K562 (cell line): ENCODE measurements at regions not wholly inside any gene's neighbourhood (a gene's known extent, or its start where the extent isn't known, plus 50 kb on each side); places are given as distances from the start of the nearest gene placed in this dataset.

Experiments
- ATAC-seq: fragments of 200-7000 bp; cut with Tn5 transposase; 3 replicates; pipeline ENCODE4 v1.9.1; 2020; ENCODE audit warnings: moderate library complexity
- BruUV-seq: library from RNA; stranded (reverse); fragments of 400-500 nt; replicated peaks from 2 replicates; lab custom pipeline; 2021; lab: Mats Ljungman, UMichigan
- CTCF ChIA-PET: fragments of 300-600 bp; formaldehyde crosslinking; extraction: SDS; loops from one replicate; lab custom pipeline; 2021; ENCODE audit warnings: low intra/inter-chr PET ratio; lab: Yijun Ruan, JAX
- POLR2A ChIA-PET: fragments of 300-600, 350-650 bp; sonication (Branson Sonifier 250); formaldehyde crosslinking; extraction: SDS; loops from one replicate; lab custom pipeline; 2021; ENCODE audit warnings: antibody characterized with exemption, inconsistent platforms; lab: Yijun Ruan, JAX
- DNase-seq, 4 experiments: peaks; one replicate each; pipeline versions ENCODE4 v3.0.0 to v3.0.0-alpha.2; 2011 to 2018; ENCODE audit warnings: low spot score in 3 of 4, mixed read lengths in 3 of 4; ENCODE audit errors: extremely low read depth in 1 of 4
- FAIRE-seq: peaks from 2 replicates; lab custom pipeline; 2011; peaks lifted over from hg19 to GRCh38; lab: Jason Lieb, UNC
- H2AFZ ChIP-seq: 2 replicates; pipeline ENCODE4 v1.6.0; 2011; ENCODE audit warnings: low read depth, low read length, control low read depth, inconsistent platforms
- H3K27ac ChIP-seq: fragments of 200-600 bp; 3 replicates; pipeline ENCODE4 v1.8.0; 2011; ENCODE audit warnings: low read depth, mild to moderate bottlenecking, control low read depth, inconsistent platforms, low read length, moderate library complexity, mixed read lengths; ENCODE audit errors: extremely low read depth
- H3K27me3 ChIP-seq, 2 experiments: fragments of 300-600 bp in 1 of 2; 2 replicates in 1 of 2; 3 replicates in 1 of 2; pipeline versions ENCODE4 v1.6.0 to v1.8.0; 2011; ENCODE audit warnings: inconsistent platforms in 2 of 2, low read length in 2 of 2, mild to moderate bottlenecking in 1 of 2, mixed read lengths in 1 of 2, moderate library complexity in 1 of 2; ENCODE audit not compliant: control insufficient read depth in 2 of 2, insufficient read depth in 2 of 2
- H3K36me3 ChIP-seq: fragments of 300-600 bp; 3 replicates; pipeline ENCODE4 v1.8.0; 2011; ENCODE audit warnings: mild to moderate bottlenecking, low read length, inconsistent platforms; ENCODE audit not compliant: control insufficient read depth, insufficient read depth
- H3K4me1 ChIP-seq, 2 experiments: fragments of 200-600 bp in 1 of 2; replicated peaks in 1 of 2; 2 replicates in 1 of 2; 3 replicates in 1 of 2; pipeline versions ENCODE4 v1.5.1 to v1.8.0; 2011; ENCODE audit warnings: inconsistent platforms in 2 of 2, low read length in 2 of 2, mild to moderate bottlenecking in 1 of 2, mixed read lengths in 1 of 2, moderate library complexity in 1 of 2; ENCODE audit not compliant: control insufficient read depth in 2 of 2, insufficient read depth in 2 of 2
- H3K4me2 ChIP-seq: 2 replicates; pipeline ENCODE4 v1.6.1; 2011; ENCODE audit warnings: low read length, control low read depth, inconsistent platforms, mixed read lengths; ENCODE audit not compliant: insufficient read depth
- H3K4me3 ChIP-seq: fragments of 200-600 bp; sonication (generic), shearing (Covaris generic); 2 replicates; pipeline ENCODE4 v1.5.1; 2016; ENCODE audit warnings: control low read depth, inconsistent platforms
- H3K79me2 ChIP-seq: fragments of 200-600 bp; 3 replicates; pipeline ENCODE4 v1.8.0; 2011; ENCODE audit warnings: low read length, inconsistent platforms; ENCODE audit not compliant: control insufficient read depth, insufficient read depth
- H3K9ac ChIP-seq, 2 experiments: 2 replicates each; pipeline versions ENCODE4 v1.6.0 to v1.6.1; 2011; ENCODE audit warnings: low read depth in 2 of 2, low read length in 2 of 2, control low read depth in 1 of 2, inconsistent platforms in 1 of 2, mild to moderate bottlenecking in 1 of 2, mixed read lengths in 1 of 2; ENCODE audit not compliant: insufficient read depth in 1 of 2
- H3K9me1 ChIP-seq: one replicate; pipeline ENCODE4 v1.6.0; 2011; ENCODE audit warnings: inconsistent platforms, mild to moderate bottlenecking, low read length, moderate library complexity; ENCODE audit not compliant: control insufficient read depth, insufficient read depth
- H3K9me3 ChIP-seq: replicated peaks from 2 replicates; pipeline ENCODE4 v1.5.1; 2011; ENCODE audit warnings: low read depth, low read length, inconsistent platforms; ENCODE audit not compliant: control insufficient read depth, insufficient read depth
- H4K20me1 ChIP-seq: replicated peaks from 2 replicates; pipeline ENCODE4 v1.6.1; 2011; ENCODE audit warnings: low read length, inconsistent platforms, mixed read lengths; ENCODE audit not compliant: control insufficient read depth, insufficient read depth
- HDGF ChIP-seq: fragments of 450-650 bp; IDR thresholded peaks from 2 replicates; pipeline ENCODE4 v1.6.1; 2016
- NCOR1 ChIP-seq: fragments of 450-650 bp; IDR thresholded peaks from 2 replicates; pipeline ENCODE4 v1.6.1; 2016; ENCODE audit warnings: mild to moderate bottlenecking, moderate library complexity
- SP1 ChIP-seq: sonication (generic); formaldehyde crosslinking; IDR thresholded peaks from 2 replicates; pipeline ENCODE4 v1.8.1; 2022; ENCODE audit warnings: mild to moderate bottlenecking, missing genetic modification reagents
- WGBS: fragments of 100-300 bp; shearing (Covaris generic); methylation state at CpG from one replicate; pipeline ENCODE4 v1.1.6; 2016; ENCODE audit warnings: low coverage, mixed read lengths; ENCODE audit not compliant: insufficient coverage; ENCODE audit errors: missing lambda C conversion rate; 5-methylcytosine and 5-hydroxymethylcytosine counted together
- in situ Hi-C: fragments of 300-500 bp; cut with MboI; formaldehyde crosslinking; loops from 4 replicates; pipeline ENCODE4 v1.15.0; 2018; ENCODE audit warnings: inconsistent platforms, mixed read lengths
- intact Hi-C: fragments of 100-400 bp; cut with micrococcal nuclease; formaldehyde crosslinking; loops from 2 replicates; pipeline ENCODE4 v1.14.2; 2022
- TF ChIP-seq, protein P1 (sequence below): sonication (generic); formaldehyde crosslinking; IDR thresholded peaks from 2 replicates; pipeline ENCODE4 v1.8.1; 2023; ENCODE audit warnings: mild to moderate bottlenecking, missing genetic modification reagents
- TF ChIP-seq, protein P2 (sequence below): fragments of 450-650 bp; IDR thresholded peaks from 2 replicates; pipeline ENCODE4 v1.6.1; 2016; ENCODE audit warnings: borderline replicate concordance

- no peaks in the 10 kb centered on the region for H4K20me1 ChIP-seq
- H3K79me2 ChIP-seq, result no peaks in the 10 kb centered on the region
- in situ Hi-C loops, result no loop called here
- intact Hi-C loops, result no loop called here
- no peak overlapping the region for H2AFZ ChIP-seq
- FAIRE-seq (no peak), ATAC-seq (no peak), DNase-seq (no peak)
- no peak overlapping the region for H3K4me2 ChIP-seq
- TF ChIP-seq, protein P1, sequence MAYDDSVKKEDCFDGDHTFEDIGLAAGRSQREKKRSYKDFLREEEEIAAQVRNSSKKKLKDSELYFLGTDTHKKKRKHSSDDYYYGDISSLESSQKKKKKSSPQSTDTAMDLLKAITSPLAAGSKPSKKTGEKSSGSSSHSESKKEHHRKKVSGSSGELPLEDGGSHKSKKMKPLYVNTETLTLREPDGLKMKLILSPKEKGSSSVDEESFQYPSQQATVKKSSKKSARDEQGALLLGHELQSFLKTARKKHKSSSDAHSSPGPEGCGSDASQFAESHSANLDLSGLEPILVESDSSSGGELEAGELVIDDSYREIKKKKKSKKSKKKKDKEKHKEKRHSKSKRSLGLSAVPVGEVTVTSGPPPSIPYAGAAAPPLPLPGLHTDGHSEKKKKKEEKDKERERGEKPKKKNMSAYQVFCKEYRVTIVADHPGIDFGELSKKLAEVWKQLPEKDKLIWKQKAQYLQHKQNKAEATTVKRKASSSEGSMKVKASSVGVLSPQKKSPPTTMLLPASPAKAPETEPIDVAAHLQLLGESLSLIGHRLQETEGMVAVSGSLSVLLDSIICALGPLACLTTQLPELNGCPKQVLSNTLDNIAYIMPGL (CRISPR knock-in tag), result no peak
- TF ChIP-seq, protein P2, sequence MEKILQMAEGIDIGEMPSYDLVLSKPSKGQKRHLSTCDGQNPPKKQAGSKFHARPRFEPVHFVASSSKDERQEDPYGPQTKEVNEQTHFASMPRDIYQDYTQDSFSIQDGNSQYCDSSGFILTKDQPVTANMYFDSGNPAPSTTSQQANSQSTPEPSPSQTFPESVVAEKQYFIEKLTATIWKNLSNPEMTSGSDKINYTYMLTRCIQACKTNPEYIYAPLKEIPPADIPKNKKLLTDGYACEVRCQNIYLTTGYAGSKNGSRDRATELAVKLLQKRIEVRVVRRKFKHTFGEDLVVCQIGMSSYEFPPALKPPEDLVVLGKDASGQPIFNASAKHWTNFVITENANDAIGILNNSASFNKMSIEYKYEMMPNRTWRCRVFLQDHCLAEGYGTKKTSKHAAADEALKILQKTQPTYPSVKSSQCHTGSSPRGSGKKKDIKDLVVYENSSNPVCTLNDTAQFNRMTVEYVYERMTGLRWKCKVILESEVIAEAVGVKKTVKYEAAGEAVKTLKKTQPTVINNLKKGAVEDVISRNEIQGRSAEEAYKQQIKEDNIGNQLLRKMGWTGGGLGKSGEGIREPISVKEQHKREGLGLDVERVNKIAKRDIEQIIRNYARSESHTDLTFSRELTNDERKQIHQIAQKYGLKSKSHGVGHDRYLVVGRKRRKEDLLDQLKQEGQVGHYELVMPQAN, result no peak
- no peak for TF ChIP-seq NCOR1
- no peak for TF ChIP-seq HDGF
- no peak for TF ChIP-seq SP1 (CRISPR knock-in tag)
- no peak overlapping the region for H3K4me3 ChIP-seq
- H3K27me3 ChIP-seq, result no peaks in the 10 kb centered on the region
- H3K9me3 ChIP-seq, result no peaks in the 10 kb centered on the region
- 0% methylated on average over 1 of the region's 1 CpG for WGBS
- no peaks in the 10 kb centered on the region for H3K36me3 ChIP-seq
- POLR2A ChIA-PET, result no interaction called here
- H3K4me1 ChIP-seq, result no peaks in the 10 kb centered on the region
- H3K27ac ChIP-seq, result no peak overlapping the region
- no peak overlapping the region for H3K9ac ChIP-seq
- no peaks in the 10 kb centered on the region for H3K9me1 ChIP-seq
- CTCF ChIA-PET, result no interaction called here
- BruUV-seq, result no TSS peak
Measured at GRCh38 chr5:111945535-111945934, 188.5 kb upstream of the NREP start.
